ENCODE measurements at regions not wholly inside any gene's neighbourhood (a gene's known extent, or its start where the extent isn't known, plus 50 kb on each side); places are given as distances from the start of the nearest gene placed in this dataset.

- TF ChIP-seq CTCF (IDR thresholded peaks at IDR 0.05) (no peak), POLR2A (IDR thresholded peaks at IDR 0.05) (no peak), EP300 (IDR thresholded peaks at IDR 0.05) (no peak)
These were observed 270.9 kb downstream of the GLRX3 start for GRCh38 chr10:130407052-130407451.

Data from ovary (tissue), 3 donors.